Astrocyte (in vitro differentiated cells and primary cell): ENCODE measurements at regions not wholly inside any gene's neighbourhood (a gene's known extent, or its start where the extent isn't known, plus 50 kb on each side); places are given as distances from the start of the nearest gene placed in this dataset.

ENCODE experiments used
- DNase-seq: peaks from one replicate; pipeline ENCODE4 v3.0.0-alpha.2; 2010; ENCODE audit warnings: low read depth
- FAIRE-seq: peaks from 2 replicates; lab custom pipeline; 2011; peaks lifted over from hg19 to GRCh38; lab: Jason Lieb, UNC
- H2AFZ ChIP-seq: 2 replicates; pipeline ENCODE4 v1.6.0; 2012; ENCODE audit warnings: low read depth, low read length, inconsistent platforms
- H3K27ac ChIP-seq: 2 replicates; pipeline ENCODE4 v1.5.1; 2011; ENCODE audit warnings: low read depth, low read length, inconsistent platforms
- H3K27me3 ChIP-seq: 2 replicates; pipeline ENCODE4 v1.6.0; 2011; ENCODE audit warnings: low read length, inconsistent platforms; ENCODE audit not compliant: insufficient read depth
- H3K36me3 ChIP-seq: 2 replicates; pipeline ENCODE4 v1.5.1; 2011; ENCODE audit warnings: low read length, inconsistent platforms; ENCODE audit not compliant: insufficient read depth
- H3K4me1 ChIP-seq: 2 replicates; pipeline ENCODE4 v1.5.1; 2011; ENCODE audit warnings: low read length, inconsistent platforms; ENCODE audit not compliant: insufficient read depth
- H3K4me2 ChIP-seq: 2 replicates; pipeline ENCODE4 v1.6.0; 2012; ENCODE audit warnings: low read length, inconsistent platforms
- H3K4me3 ChIP-seq: 2 replicates; pipeline ENCODE4 v1.5.1; 2011; ENCODE audit warnings: low read depth, mild to moderate bottlenecking, low read length, inconsistent platforms; ENCODE audit not compliant: insufficient read depth
- H3K79me2 ChIP-seq: 2 replicates; pipeline ENCODE4 v1.6.0; 2012; ENCODE audit warnings: mild to moderate bottlenecking, low read length, inconsistent platforms; ENCODE audit not compliant: insufficient read depth
- H3K9ac ChIP-seq: 2 replicates; pipeline ENCODE4 v1.6.0; 2012; ENCODE audit warnings: mild to moderate bottlenecking, low read length, inconsistent platforms
- H3K9me3 ChIP-seq: 2 replicates; pipeline ENCODE4 v1.5.1; 2012; ENCODE audit warnings: low read depth, mild to moderate bottlenecking, low read length, inconsistent platforms; ENCODE audit not compliant: insufficient read depth
- H4K20me1 ChIP-seq: 2 replicates; pipeline ENCODE4 v1.6.0; 2012; ENCODE audit warnings: low read length, inconsistent platforms; ENCODE audit not compliant: insufficient read depth
- H3K27ac Mint-ChIP-seq: one replicate; pipeline ENCODE4 v1.8.0; 2021; ENCODE audit warnings: mild to moderate bottlenecking, mixed read lengths; ENCODE audit not compliant: unreplicated experiment
- H3K27me3 Mint-ChIP-seq: one replicate; pipeline ENCODE4 v1.8.0; 2021; ENCODE audit warnings: low read depth, mixed read lengths; ENCODE audit not compliant: unreplicated experiment
- H3K36me3 Mint-ChIP-seq: one replicate; pipeline ENCODE4 v1.8.0; 2021; ENCODE audit warnings: low read depth, mixed read lengths; ENCODE audit not compliant: unreplicated experiment
- H3K4me1 Mint-ChIP-seq: one replicate; pipeline ENCODE4 v1.8.0; 2021; ENCODE audit warnings: low read depth, mixed read lengths; ENCODE audit not compliant: unreplicated experiment
- H3K4me3 Mint-ChIP-seq: one replicate; pipeline ENCODE4 v1.8.0; 2021; ENCODE audit warnings: mild to moderate bottlenecking, moderate library complexity, mixed read lengths; ENCODE audit not compliant: unreplicated experiment
- H3K9me3 Mint-ChIP-seq: one replicate; pipeline ENCODE4 v1.8.0; 2021; ENCODE audit warnings: mild to moderate bottlenecking, mixed read lengths; ENCODE audit not compliant: unreplicated experiment
- CTCF ChIP-seq: IDR thresholded peaks from 2 replicates; pipeline ENCODE4 v1.5.1; 2011; ENCODE audit warnings: low read depth, mild to moderate bottlenecking, inconsistent platforms, low read length, moderate library complexity; ENCODE audit not compliant: insufficient read depth
- EZH2 ChIP-seq: IDR thresholded peaks from 2 replicates; pipeline ENCODE4 v1.6.1; 2012; ENCODE audit warnings: mild to moderate bottlenecking, low read length, inconsistent platforms; ENCODE audit not compliant: insufficient read depth

DNA sequence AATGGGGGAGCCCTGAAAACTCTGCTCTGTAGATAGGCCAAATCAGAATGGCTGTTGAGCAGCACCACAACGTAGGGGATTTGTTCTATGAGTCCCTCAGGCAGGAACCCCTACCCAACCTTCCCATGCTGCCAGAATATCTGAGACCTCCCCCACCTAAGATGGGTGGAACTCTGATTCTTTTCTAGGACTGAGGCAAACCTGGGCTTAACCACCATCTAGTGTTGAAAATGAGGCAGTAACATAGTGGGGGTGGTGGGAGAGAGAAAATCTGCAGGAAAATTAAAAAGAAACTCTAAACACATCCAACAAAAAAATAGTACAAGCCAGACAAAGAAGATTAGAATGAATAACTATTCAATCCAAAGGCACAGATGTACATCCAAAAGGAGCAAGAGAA is 228.4 kb downstream of the ATPSCKMT start:
- Histone ChIP-seq H3K79me2 (no peaks in the 10 kb centered on the region), H4K20me1 (no peaks in the 10 kb centered on the region), H3K9me3 (no peaks in the 10 kb centered on the region), H2AFZ (no peak overlapping the region), H3K27me3 (no peaks in the 10 kb centered on the region), H3K9ac (no peak overlapping the region), H3K4me3 (no peak overlapping the region), H3K27ac (no peak overlapping the region), H3K4me2 (no peak overlapping the region), H3K4me1 (peaks cover 16% of the 10 kb centered on the region), H3K36me3 (no peaks in the 10 kb centered on the region)
- H3K9me3 Mint-ChIP-seq = peaks cover 1% of the 10 kb centered on the region
- peaks cover 11% of the 10 kb centered on the region for H3K4me1 Mint-ChIP-seq
- no peak for TF ChIP-seq CTCF
- no peak for TF ChIP-seq EZH2
- H3K4me3 Mint-ChIP-seq = no peak overlapping the region
- no peak for DNase-seq
- H3K27ac Mint-ChIP-seq = no peak overlapping the region
- no peaks in the 10 kb centered on the region for H3K27me3 Mint-ChIP-seq
- FAIRE-seq = no peak
- no peaks in the 10 kb centered on the region for H3K36me3 Mint-ChIP-seq

DNA sequence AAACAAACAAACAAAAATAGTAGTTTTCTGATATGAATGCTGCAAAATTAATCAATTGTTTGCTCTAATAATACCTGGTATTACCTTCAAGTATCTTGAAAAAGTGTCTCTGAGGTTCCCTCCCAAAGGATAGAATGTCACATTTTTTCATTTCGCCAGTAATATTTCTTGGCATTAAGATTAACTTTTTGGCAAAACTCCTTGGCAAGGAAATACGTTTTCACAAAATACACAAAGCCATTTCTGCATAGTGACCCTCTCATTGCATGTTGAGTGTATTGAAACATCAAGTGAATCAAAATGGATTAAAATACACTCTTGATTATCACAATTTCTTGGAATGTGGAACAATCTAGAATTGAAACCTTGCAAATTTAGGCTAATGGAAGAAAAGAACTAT is 230.5 kb downstream of the ATPSCKMT start:
- no peak for FAIRE-seq
- no peak overlapping the region for H3K4me3 Mint-ChIP-seq

More for the DNA sequence above, 230.5 kb downstream of the ATPSCKMT start:
- H3K9ac ChIP-seq = peak overlapping the region; percentile 4
- no peaks in the 10 kb centered on the region for H3K27me3 ChIP-seq
- Mint-ChIP-seq H3K27ac (peak overlapping the region; percentile 53), H3K36me3 (no peaks in the 10 kb centered on the region), H3K9me3 (no peaks in the 10 kb centered on the region), H3K27me3 (no peaks in the 10 kb centered on the region), H3K4me1 (peaks cover 11% of the 10 kb centered on the region)
- H4K20me1 ChIP-seq = no peaks in the 10 kb centered on the region
- H2AFZ ChIP-seq = no peak overlapping the region
- TF ChIP-seq EZH2 = no peak
- TF ChIP-seq CTCF = no peak
- H3K4me1 ChIP-seq = peaks cover 16% of the 10 kb centered on the region
- no peak overlapping the region for H3K4me2 ChIP-seq
- H3K79me2 ChIP-seq = no peaks in the 10 kb centered on the region
- H3K27ac ChIP-seq = peak overlapping the region; percentile 87
- H3K36me3 ChIP-seq = no peaks in the 10 kb centered on the region
- DNase-seq = no peak
- no peak overlapping the region for H3K4me3 ChIP-seq
- H3K9me3 ChIP-seq = no peaks in the 10 kb centered on the region
